ENCODE measurements at regions not wholly inside any gene's neighbourhood (a gene's known extent, or its start where the extent isn't known, plus 50 kb on each side); places are given as distances from the start of the nearest gene placed in this dataset.

GRCh38 chr6:93675856-93676417 lies 256.6 kb upstream of the EPHA7 start:
- H4K20me1 ChIP-seq (ENCODE audit: control insufficient read depth, extremely low read depth, insufficient read depth, low read length) = no peaks in the 10 kb centered on the region
- no peaks in the 10 kb centered on the region for H3K9me3 ChIP-seq (ENCODE audit: control insufficient read depth, low read depth, low read length)
- no peaks in the 10 kb centered on the region for H3K36me3 ChIP-seq (ENCODE audit: control insufficient read depth in 2 of 2, extremely low read depth in 1 of 2, insufficient read depth in 2 of 2, low read length in 2 of 2)
- dilution Hi-C loops (cut with MboI; ENCODE audit: extremely low pct_ligation_motif_present, low sequenced_read_pairs) = no loop called here
- H3K9ac ChIP-seq (ENCODE audit: control insufficient read depth, extremely low read depth, insufficient read depth, low read length) = no peak overlapping the region
- TF ChIP-seq CTCF (optimal IDR thresholded peaks at IDR 0.05 in 1 of 3, IDR thresholded peaks at IDR 0.05 in 1 of 3, conservative IDR thresholded peaks at IDR 0.05 in 1 of 3; ENCODE audit: extremely low read depth in 1 of 3, insufficient read depth in 2 of 3, low read length in 3 of 3) (no peak), EZH2 (IDR thresholded peaks at IDR 0.05; ENCODE audit: low read length) (no peak)
- H2AFZ ChIP-seq (ENCODE audit: control insufficient read depth, low read length) = no peak overlapping the region
- no peaks in the 10 kb centered on the region for H3K4me1 ChIP-seq (ENCODE audit: control insufficient read depth, extremely low read depth, insufficient read depth, low read length)
- DNase-seq (ENCODE audit: low read depth, low spot score) (no peak), FAIRE-seq (no peak)
- H3K79me2 ChIP-seq (ENCODE audit: control insufficient read depth, insufficient read depth, low read length) = no peaks in the 10 kb centered on the region
- H3K4me2 ChIP-seq (ENCODE audit: control insufficient read depth, extremely low read depth, insufficient read depth, low read depth, low read length) = no peak overlapping the region
- no peaks in the 10 kb centered on the region for H3K9me1 ChIP-seq (ENCODE audit: control insufficient read depth, extremely low read depth, insufficient read depth, low read length)
- no peak overlapping the region for H3K27ac ChIP-seq (ENCODE audit: control insufficient read depth, insufficient read depth, low read length)
- no peak overlapping the region for H3K4me3 ChIP-seq (ENCODE audit: control insufficient read depth in 2 of 3, extremely low read depth in 1 of 3, insufficient read depth in 2 of 3, low read depth in 1 of 3, low read length in 3 of 3)
- H3K27me3 ChIP-seq (ENCODE audit: control insufficient read depth, extremely low read depth, insufficient read depth, low read length) = no peaks in the 10 kb centered on the region

DNA sequence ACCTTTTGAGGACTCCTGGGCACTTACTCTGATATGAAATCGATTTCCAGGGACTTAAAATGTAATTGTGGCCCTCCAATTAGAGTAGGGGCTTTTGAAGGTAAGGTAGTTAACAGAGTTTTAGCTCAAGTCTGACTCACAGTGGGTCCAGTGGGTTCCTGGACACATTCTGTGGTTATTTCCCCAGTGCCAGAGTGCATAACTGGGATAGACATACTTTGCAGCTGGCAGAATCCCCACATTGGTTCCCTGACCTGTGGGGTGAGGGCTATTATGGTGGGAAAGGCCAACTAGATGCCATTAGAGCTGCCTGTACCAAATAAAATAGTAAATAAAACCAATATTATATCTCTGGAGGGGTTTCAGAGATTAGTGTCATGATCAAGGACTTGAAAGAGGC lies 243.8 kb upstream of the EPHA7 start:
- Histone ChIP-seq H3K27me3 (ENCODE audit: control insufficient read depth, extremely low read depth, insufficient read depth, low read length) (no peaks in the 10 kb centered on the region), H3K4me3 (ENCODE audit: control insufficient read depth in 2 of 3, extremely low read depth in 1 of 3, insufficient read depth in 2 of 3, low read depth in 1 of 3, low read length in 3 of 3) (no peak overlapping the region), H2AFZ (ENCODE audit: control insufficient read depth, low read length) (no peak overlapping the region), H3K36me3 (ENCODE audit: control insufficient read depth in 2 of 2, extremely low read depth in 1 of 2, insufficient read depth in 2 of 2, low read length in 2 of 2) (no peaks in the 10 kb centered on the region), H3K9ac (ENCODE audit: control insufficient read depth, extremely low read depth, insufficient read depth, low read length) (no peak overlapping the region), H3K4me2 (ENCODE audit: control insufficient read depth, extremely low read depth, insufficient read depth, low read depth, low read length) (no peak overlapping the region), H3K9me1 (ENCODE audit: control insufficient read depth, extremely low read depth, insufficient read depth, low read length) (no peaks in the 10 kb centered on the region), H3K79me2 (ENCODE audit: control insufficient read depth, insufficient read depth, low read length) (no peaks in the 10 kb centered on the region), H3K4me1 (ENCODE audit: control insufficient read depth, extremely low read depth, insufficient read depth, low read length) (no peaks in the 10 kb centered on the region), H3K9me3 (ENCODE audit: control insufficient read depth, low read depth, low read length) (peaks cover 3% of the 10 kb centered on the region), H3K27ac (ENCODE audit: control insufficient read depth, insufficient read depth, low read length) (no peak overlapping the region), H4K20me1 (ENCODE audit: control insufficient read depth, extremely low read depth, insufficient read depth, low read length) (no peaks in the 10 kb centered on the region)
- TF ChIP-seq EZH2 (IDR thresholded peaks at IDR 0.05; ENCODE audit: low read length) (no peak), CTCF (optimal IDR thresholded peaks at IDR 0.05 in 1 of 3, IDR thresholded peaks at IDR 0.05 in 1 of 3, conservative IDR thresholded peaks at IDR 0.05 in 1 of 3; ENCODE audit: extremely low read depth in 1 of 3, insufficient read depth in 2 of 3, low read length in 3 of 3) (no peak)
- FAIRE-seq = no peak
- DNase-seq (ENCODE audit: low read depth, low spot score) = no peak
- dilution Hi-C loops (cut with MboI; ENCODE audit: extremely low pct_ligation_motif_present, low sequenced_read_pairs) = no loop called here
